Heart left ventricle (tissue), 13 donors: ENCODE measurements at regions not wholly inside any gene's neighbourhood (a gene's known extent, or its start where the extent isn't known, plus 50 kb on each side); places are given as distances from the start of the nearest gene placed in this dataset.

ENCODE experiments used
- POLR2A ChIP-seq, 2 donors: fragments of 450-650 bp; IDR thresholded peaks; one replicate each; pipeline ENCODE4 v1.6.1; 2017; ENCODE audit warnings: antibody characterized with exemption in 2 of 2, mild to moderate bottlenecking in 2 of 2, moderate library complexity in 2 of 2
- TF ChIP-seq, protein P1 (sequence below), 12 donors: fragments of 200-600 bp; sonication (generic) in 4 of 12; IDR thresholded peaks; one replicate each; pipeline versions ENCODE4 v1.5.0 to v1.8.0; 2018 to 2022; ENCODE audit warnings: antibody characterized with exemption in 12 of 12, mild to moderate bottlenecking in 5 of 12
- donor health status: ischemic (EF 13 %, LVEDD 7.1; RV severe dilation, severe dysfunction).
- donor health status: DM: no; HTN: yes; CAD: no.
- donor health status: DM: no; HTN: no; CAD: no.
- donor health status: ischemic (EF 25% LVEDD 6.9; RV normal size, moderate dysfunction).
- donor health status: ischemic (EF 25% LVEDD 5.7; RV mildly dilated, moderate dysfunction).
- donor health status: ischemic (EF 35%, LVEDD 5.7; RV mildly dilated, moderate dysfunction).
- donor health status: nonischemic (EF 11% LVEDD 7.7; RV severe dilation, severe dysfunction).
- donor health status: DM: yes; HTN: yes; CAD: no.
- donor health status: PGD.
- donor health status: ischemic (EF 29% LVEDD 5.4; RV normal size, mild dysfunction).
- donor health status: nonischemic (EF 23%, LVEDD 6.1; RV moderate dilation, normal function).

DNA sequence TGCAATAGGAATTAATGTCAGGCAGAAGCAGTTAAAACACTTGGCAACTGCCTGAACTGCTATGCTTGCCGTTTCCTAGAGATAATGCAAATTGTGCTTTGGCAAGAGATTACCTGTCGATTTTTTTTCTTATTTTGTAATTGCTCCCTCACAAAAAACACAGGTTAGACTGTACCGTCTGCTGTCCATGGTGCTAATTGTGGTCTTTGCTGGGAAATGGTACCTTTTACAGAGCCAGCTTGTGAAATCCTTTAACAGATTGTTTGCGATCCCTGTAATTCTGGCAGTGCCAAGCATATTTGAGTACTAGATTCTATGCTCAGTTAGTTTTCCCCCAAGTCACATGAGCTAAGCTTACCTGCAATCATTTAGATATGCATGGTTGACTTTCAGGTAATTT lies 2125.8 kb upstream of the WWC1 start:
- TF ChIP-seq, protein P1, sequence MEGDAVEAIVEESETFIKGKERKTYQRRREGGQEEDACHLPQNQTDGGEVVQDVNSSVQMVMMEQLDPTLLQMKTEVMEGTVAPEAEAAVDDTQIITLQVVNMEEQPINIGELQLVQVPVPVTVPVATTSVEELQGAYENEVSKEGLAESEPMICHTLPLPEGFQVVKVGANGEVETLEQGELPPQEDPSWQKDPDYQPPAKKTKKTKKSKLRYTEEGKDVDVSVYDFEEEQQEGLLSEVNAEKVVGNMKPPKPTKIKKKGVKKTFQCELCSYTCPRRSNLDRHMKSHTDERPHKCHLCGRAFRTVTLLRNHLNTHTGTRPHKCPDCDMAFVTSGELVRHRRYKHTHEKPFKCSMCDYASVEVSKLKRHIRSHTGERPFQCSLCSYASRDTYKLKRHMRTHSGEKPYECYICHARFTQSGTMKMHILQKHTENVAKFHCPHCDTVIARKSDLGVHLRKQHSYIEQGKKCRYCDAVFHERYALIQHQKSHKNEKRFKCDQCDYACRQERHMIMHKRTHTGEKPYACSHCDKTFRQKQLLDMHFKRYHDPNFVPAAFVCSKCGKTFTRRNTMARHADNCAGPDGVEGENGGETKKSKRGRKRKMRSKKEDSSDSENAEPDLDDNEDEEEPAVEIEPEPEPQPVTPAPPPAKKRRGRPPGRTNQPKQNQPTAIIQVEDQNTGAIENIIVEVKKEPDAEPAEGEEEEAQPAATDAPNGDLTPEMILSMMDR (IDR thresholded peaks at IDR 0.05), result no peak
- TF ChIP-seq POLR2A (IDR thresholded peaks at IDR 0.05), result no peak
